GM21529 (cell line): ENCODE measurements at regions not wholly inside any gene's neighbourhood (a gene's known extent, or its start where the extent isn't known, plus 50 kb on each side); places are given as distances from the start of the nearest gene placed in this dataset.
A peak's percentile ranks its signal among the peaks of the same experiment; 100 is the strongest.

Source experiments
- ATAC-seq: cut with Tn5 transposase; IDR thresholded peaks from one replicate; pipeline ENCODE4 v1.9.1; 2021; ENCODE audit not compliant: unreplicated experiment

DNA sequence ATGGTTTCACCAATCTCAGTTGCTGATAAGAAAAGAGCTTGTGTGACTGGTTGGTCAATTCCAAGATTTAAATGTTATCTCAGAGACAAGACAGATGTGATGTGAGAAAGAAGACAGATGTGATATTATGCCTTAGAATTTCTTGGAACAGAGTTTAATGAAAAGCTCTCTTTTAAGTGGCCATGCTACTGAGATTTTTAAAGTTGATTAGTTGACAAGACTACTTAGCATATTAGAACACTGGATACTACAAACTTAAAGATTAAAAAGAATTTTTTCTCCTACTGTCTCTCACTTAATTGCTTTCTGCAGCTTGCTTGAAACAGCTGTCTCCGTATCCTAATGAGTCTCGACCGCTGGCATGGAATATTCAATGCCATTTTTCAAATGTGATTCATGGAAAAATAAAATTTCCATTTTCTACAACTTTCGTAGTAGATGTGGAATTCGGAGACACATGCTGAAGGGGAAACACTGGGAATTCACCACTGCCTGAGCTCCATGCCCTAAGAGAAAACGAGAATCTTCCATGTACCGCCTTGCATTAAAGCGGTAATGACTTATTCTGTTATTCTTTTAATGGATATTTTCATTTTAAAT lies 634.2 kb upstream of the SETBP1 start:
- ATAC-seq = no peak

DNA sequence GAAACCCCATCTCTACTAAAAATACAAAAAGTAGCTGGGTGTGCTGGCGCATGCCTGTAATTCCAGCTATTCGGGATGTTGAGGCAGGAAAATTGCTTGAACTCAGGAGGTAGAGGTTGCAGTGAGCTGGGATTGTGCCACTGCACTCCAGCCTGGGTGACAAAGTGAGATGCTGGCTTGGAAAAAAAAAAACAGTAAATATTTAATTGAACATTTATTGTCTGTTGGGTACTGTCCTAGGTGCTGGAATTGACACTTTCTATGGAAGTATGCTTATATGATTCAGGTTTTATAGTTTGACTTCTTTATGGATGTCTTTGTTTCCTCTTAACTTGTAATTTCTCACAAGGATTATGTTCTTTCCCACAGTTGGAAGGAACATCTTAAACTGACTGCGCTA lies 633.1 kb upstream of the SETBP1 start:
- no peak for ATAC-seq

GRCh38 chr18:44048435-44048834 lies 632.3 kb upstream of the SETBP1 start:
- no peak for ATAC-seq

GRCh38 chr18:44048846-44049245 lies 631.8 kb upstream of the SETBP1 start:
- no peak for ATAC-seq

- ATAC-seq = no peak
Observed at GRCh38 chr18:44051026-44051425, 629.7 kb upstream of the SETBP1 start.

DNA sequence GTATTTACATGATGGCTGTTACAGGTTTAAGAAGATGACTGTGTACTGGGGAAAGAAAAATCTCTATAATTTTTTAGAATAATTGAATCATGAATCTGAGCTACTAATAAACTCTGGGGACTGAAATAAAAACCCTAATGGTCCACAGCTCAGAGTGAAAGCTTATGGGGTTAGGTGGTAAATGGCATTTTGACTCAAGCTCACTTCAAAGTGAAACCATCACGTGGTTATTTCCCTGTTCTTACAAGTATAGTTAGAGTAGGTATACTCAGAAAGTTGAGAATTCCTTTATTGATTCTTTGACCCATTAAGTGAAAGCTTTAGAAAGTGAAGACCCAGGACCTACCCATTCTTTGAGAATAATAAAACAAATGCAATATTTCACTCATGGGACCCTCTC lies 626.2 kb upstream of the SETBP1 start:
- ATAC-seq = no peak

- no peak for ATAC-seq
Observed at GRCh38 chr18:44060197-44060596, 620.5 kb upstream of the SETBP1 start.

GRCh38 chr18:44061438-44061837 lies 619.2 kb upstream of the SETBP1 start:
- ATAC-seq = no peak

GRCh38 chr18:44062345-44062744 lies 618.3 kb upstream of the SETBP1 start:
- peak; percentile 59 for ATAC-seq

DNA sequence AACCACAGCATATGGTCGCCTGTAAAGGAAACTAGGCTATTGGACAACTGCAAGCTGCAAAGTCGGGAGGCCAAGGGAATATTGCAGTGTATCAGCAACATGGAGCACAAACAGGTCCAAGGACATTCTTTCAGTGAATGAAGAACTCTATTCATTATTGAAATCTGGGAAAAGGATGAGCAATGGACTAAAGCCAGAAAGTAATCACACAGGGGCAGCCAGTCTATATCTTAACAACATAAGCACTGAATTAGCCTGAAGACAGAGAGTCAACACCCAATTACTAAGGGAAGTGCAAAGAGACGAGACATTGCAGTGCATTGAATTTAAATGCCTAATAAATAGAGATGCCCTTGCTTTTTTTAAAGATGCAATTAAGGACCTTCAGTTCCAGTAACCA lies 615.5 kb upstream of the SETBP1 start:
- no peak for ATAC-seq

GRCh38 chr18:44066541-44066940 lies 614.1 kb upstream of the SETBP1 start:
- no peak for ATAC-seq

GRCh38 chr18:44067186-44067585 lies 613.5 kb upstream of the SETBP1 start:
- ATAC-seq = no peak

GRCh38 chr18:44075038-44075437 lies 605.6 kb upstream of the SETBP1 start:
- no peak for ATAC-seq

- no peak for ATAC-seq
Observed at GRCh38 chr18:44079606-44080005, 601.1 kb upstream of the SETBP1 start.

- ATAC-seq = no peak
Observed at GRCh38 chr18:44080054-44080453, 600.6 kb upstream of the SETBP1 start.

DNA sequence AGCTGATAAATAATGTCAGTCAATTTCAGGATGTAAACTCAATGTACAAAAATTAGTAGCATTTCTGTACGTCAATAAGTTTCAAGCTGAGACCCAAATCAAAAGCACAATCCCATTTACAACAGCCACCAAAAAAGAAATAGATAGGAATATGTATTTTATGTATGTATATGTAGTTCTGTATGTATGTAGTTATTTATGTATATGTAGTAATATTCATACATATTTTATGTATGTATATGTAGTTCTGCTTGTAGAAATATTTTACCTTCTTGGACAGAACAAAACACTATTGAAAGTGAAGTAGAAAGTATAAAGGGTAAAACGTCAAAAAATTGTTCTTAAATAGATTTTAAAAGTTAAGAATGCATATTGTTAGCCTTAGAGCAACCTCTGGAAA lies 591.0 kb upstream of the SETBP1 start:
- no peak for ATAC-seq

- no peak for ATAC-seq
Observed at GRCh38 chr18:44090453-44090852, 590.2 kb upstream of the SETBP1 start.

DNA sequence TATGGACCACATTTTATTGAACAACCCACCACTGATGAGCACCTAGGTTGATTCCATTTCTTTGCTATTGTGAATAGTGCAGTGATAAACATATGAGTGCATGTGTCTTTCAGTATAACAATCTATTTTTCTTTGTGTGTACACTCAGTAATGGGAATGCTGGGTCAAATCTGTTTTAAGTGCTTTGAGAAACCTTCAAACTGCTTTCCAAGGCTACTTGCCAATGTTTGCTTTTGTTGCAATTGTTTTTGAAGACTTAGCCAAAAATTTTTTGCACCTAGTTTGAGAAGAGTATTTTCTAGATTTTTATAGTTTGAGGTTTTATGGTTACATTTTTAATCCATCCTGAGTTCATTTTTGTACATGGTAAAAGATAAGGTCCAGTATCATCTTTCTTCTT lies 587.4 kb upstream of the SETBP1 start:
- ATAC-seq = no peak

- ATAC-seq = no peak
Observed at GRCh38 chr18:44096016-44096415, 584.7 kb upstream of the SETBP1 start.

DNA sequence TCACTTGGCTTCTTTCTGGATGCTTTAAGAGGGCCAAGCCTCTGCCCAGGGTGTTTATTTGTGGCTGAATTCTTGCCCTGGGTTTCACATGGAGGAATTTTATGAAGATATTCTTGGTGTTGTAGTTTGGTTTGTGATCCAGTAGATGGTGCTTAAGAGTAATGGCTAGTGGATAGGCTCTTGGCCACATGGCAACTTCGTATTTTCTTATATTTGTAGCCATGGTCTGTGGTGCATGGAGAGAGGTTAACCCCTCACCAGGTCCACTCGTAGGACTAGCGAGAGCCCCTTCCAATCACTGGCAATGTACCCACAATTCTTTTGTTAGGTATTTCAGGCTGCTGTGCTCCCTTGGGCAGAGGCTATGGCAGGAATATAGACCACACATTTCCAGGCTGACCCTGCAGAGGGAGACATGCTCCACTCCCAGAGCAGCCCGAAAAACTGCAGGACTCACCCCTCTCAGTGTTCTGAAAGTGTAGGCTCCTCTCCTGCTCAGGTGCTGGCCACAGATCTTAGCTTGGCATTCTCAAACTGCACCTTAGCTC lies 582.1 kb upstream of the SETBP1 start:
- no peak for ATAC-seq

DNA sequence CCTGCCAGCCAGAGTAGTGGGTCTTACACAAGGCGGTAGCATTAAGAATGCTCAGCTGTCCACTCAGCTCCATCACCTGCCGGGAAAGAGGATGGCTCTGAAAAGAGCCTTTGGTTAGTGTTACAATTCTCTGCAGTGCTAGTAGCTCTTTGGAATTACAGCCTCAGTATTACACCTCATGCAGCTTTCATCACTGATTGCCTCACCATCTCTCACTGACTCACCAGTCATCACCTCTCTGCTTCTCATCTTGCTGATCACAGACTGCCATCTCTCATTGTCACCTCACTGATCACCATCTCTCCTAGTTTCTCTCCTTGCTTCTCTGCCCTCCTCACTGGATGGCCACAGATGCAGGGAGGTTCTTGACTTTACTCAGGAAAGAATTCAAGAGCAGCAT lies 573.5 kb upstream of the SETBP1 start:
- no peak for ATAC-seq

DNA sequence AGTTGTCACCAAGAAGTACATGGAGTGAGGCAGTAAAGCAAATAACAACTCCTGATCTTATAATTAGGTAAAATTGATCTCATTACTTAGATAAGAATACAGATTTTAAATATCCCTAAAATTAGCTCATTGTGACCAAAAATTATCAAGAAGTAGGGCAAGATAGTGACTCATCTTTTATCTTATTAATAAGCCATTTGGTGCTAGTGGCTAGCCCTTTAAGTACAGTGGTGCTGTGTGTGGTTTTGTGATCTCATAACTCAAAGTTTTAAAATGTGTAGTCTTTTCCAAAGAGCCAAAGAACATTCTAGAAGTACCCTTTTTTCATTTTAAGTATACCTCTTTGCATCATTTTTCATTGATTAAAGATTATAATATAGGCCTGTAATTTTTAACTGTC lies 569.4 kb upstream of the SETBP1 start:
- no peak for ATAC-seq

- ATAC-seq = no peak
Observed at GRCh38 chr18:44117821-44118220, 562.9 kb upstream of the SETBP1 start.
